GM12875 (cell line): ENCODE measurements at regions not wholly inside any gene's neighbourhood (a gene's known extent, or its start where the extent isn't known, plus 50 kb on each side); places are given as distances from the start of the nearest gene placed in this dataset.
"Not testable (repeated sequence)": the region's sequence is repeated elsewhere in the genome, so short reads cannot be mapped to it uniquely, and the experiment has no call there.

Experiments used
- H3K4me3 ChIP-seq: one replicate; pipeline ENCODE4 v1.5.1; 2011; ENCODE audit warnings: low read depth, low read length, control low read depth
- TF ChIP-seq, protein P1 (sequence below): IDR thresholded peaks from 2 replicates; pipeline ENCODE4 v1.5.1; 2011; ENCODE audit warnings: low read depth, mild to moderate bottlenecking, control low read depth, inconsistent platforms, low read length, moderate library complexity, borderline replicate concordance; ENCODE audit not compliant: insufficient read depth

DNA sequence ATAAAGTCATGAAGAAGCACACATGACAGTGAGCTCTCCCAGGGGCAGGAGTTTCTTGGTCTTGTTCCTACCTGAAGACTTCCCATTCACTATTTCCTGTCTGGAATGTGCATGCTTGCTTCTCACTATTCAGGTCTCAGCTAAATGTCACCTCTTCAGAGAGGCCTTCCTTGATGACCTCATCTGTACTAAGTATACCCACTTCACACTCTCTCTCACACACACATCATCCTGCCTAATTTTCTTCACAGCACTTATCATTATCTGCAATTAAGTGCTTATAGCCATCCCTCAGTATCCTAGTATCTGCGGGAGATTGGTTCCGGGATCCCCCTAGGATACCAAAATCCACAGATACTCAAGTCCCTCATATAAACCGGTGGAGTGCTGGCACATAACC is 146.4 kb upstream of the IVNS1ABP start:
- TF ChIP-seq, protein P1, sequence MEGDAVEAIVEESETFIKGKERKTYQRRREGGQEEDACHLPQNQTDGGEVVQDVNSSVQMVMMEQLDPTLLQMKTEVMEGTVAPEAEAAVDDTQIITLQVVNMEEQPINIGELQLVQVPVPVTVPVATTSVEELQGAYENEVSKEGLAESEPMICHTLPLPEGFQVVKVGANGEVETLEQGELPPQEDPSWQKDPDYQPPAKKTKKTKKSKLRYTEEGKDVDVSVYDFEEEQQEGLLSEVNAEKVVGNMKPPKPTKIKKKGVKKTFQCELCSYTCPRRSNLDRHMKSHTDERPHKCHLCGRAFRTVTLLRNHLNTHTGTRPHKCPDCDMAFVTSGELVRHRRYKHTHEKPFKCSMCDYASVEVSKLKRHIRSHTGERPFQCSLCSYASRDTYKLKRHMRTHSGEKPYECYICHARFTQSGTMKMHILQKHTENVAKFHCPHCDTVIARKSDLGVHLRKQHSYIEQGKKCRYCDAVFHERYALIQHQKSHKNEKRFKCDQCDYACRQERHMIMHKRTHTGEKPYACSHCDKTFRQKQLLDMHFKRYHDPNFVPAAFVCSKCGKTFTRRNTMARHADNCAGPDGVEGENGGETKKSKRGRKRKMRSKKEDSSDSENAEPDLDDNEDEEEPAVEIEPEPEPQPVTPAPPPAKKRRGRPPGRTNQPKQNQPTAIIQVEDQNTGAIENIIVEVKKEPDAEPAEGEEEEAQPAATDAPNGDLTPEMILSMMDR, result no peak
- H3K4me3 ChIP-seq, result no peak overlapping the region

DNA sequence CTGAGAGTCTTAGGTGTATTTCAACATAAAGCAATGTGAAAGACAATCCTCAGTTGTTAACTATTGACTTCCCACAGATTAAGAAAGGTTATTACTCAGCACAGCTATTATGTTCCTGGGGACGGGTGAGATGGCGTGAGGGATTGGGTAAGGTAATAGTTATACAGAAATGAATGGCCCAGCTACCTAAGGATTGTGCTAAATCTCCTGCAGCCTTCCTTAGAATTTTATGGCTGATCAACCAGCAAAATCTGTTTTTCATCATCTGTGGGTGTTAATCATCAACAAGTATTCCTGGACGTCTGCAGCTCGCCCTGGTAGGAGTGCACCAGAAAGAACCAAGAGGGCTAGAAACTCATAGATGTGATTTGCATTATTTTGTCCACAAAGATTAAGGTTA is 146.0 kb upstream of the IVNS1ABP start:
- H3K4me3 ChIP-seq, result no peak overlapping the region
- TF ChIP-seq, protein P1, result no peak

DNA sequence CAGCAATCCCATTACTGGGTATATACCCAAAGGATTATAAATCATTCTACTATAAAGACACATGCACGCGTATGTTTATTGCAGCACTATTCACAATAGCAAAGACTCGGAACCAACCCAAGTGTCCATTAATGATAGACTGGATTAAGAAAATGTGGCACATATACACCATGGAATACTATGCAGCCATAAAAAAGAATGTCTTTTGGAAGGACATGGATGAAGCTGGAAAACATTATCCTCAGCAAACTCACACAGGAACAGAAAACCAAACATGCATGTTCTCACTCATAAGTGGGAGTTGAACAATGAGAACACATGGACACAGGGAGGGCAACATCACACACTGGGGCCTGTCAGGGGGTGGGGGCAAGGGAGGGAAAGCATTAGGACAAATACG is 143.7 kb upstream of the IVNS1ABP start:
- not testable (repeated sequence) for H3K4me3 ChIP-seq

DNA sequence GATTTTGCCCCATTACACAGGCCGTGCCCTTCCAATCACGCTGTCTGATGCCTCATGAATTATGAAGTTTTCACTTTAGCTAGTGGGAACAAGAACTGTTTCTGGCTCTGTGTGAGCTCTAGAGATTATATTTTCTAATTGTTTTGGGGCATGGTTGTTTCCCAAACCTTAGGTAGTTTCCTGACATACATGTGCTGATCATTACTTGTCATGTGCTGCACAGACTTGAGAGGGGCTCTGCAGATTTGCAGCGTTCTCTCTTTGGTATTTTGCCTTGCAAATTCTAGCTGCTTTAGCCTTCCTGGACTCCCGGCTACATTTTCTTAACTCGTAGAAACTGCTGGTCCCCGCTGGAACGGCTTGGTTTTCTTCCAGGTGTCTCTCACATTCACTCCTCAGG is 142.1 kb upstream of the IVNS1ABP start:
- H3K4me3 ChIP-seq, result no peak overlapping the region
- TF ChIP-seq, protein P1, result no peak

- TF ChIP-seq, protein P1, result no peak
These were observed 141.6 kb upstream of the IVNS1ABP start for GRCh38 chr1:185458670-185459069.

GRCh38 chr1:185453496-185454192 is 136.6 kb upstream of the IVNS1ABP start:
- TF ChIP-seq, protein P1, result no peak
- no peak overlapping the region for H3K4me3 ChIP-seq

More at GRCh38 chr1:185458670-185459069, 141.6 kb upstream of the IVNS1ABP start:
- no peak overlapping the region for H3K4me3 ChIP-seq

DNA sequence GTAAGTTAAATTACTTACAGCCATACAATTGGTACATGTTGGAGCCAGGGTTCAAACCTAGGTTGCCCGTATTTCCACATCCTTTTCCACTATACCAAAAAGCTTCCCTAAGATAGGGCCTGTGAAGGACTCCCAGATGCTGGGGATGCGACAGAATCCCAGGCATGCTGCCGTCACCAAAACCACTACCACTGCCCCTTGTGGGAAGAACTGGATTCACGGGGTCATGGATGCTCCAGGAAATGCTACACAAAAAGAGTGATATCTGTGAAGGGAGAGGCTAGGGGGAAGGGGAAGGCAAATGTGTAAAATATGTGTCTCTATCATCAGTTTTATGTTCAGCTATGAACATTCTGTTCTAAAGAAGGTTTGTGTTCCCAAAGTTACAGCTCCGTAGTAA is 133.9 kb upstream of the IVNS1ABP start:
- TF ChIP-seq, protein P1, result no peak
- no peak overlapping the region for H3K4me3 ChIP-seq
